ENCODE measurements at regions not wholly inside any gene's neighbourhood (a gene's known extent, or its start where the extent isn't known, plus 50 kb on each side); places are given as distances from the start of the nearest gene placed in this dataset.
"Not testable (repeated sequence)": the region's sequence is repeated elsewhere in the genome, so short reads cannot be mapped to it uniquely, and the experiment has no call there.

- H3K4me3 ChIP-seq (ENCODE audit: low read depth, low read length) = no peak overlapping the region
- TF ChIP-seq CTCF (conservative IDR thresholded peaks at IDR 0.05; ENCODE audit: low read depth, low read length) = no peak
- no peak for DNase-seq (ENCODE audit: low read depth)
Measured at GRCh38 chr11:98720951-98721350, 299.8 kb upstream of the CNTN5 start.

- no peak overlapping the region for H3K4me3 ChIP-seq (ENCODE audit: low read depth, low read length)
Measured at GRCh38 chr11:98725471-98725870, 295.3 kb upstream of the CNTN5 start.

GRCh38 chr11:98728421-98728820, 292.3 kb upstream of the CNTN5 start:
- H3K4me3 ChIP-seq (ENCODE audit: low read depth, low read length) = no peak overlapping the region
- TF ChIP-seq CTCF (conservative IDR thresholded peaks at IDR 0.05; ENCODE audit: low read depth, low read length) = no peak
- DNase-seq (ENCODE audit: low read depth) = no peak

More at GRCh38 chr11:98725471-98725870, 295.3 kb upstream of the CNTN5 start:
- no peak for DNase-seq (ENCODE audit: low read depth)
- TF ChIP-seq CTCF (conservative IDR thresholded peaks at IDR 0.05; ENCODE audit: low read depth, low read length) = no peak

- no peak for TF ChIP-seq CTCF (conservative IDR thresholded peaks at IDR 0.05; ENCODE audit: low read depth, low read length)
- no peak for DNase-seq (ENCODE audit: low read depth)
- no peak overlapping the region for H3K4me3 ChIP-seq (ENCODE audit: low read depth, low read length)
Measured at GRCh38 chr11:98729118-98729517, 291.6 kb upstream of the CNTN5 start.

GRCh38 chr11:98732947-98733346, 287.8 kb upstream of the CNTN5 start:
- no peak overlapping the region for H3K4me3 ChIP-seq (ENCODE audit: low read depth, low read length)
- DNase-seq (ENCODE audit: low read depth) = no peak
- no peak for TF ChIP-seq CTCF (conservative IDR thresholded peaks at IDR 0.05; ENCODE audit: low read depth, low read length)

GRCh38 chr11:98733378-98733777, 287.4 kb upstream of the CNTN5 start:
- DNase-seq (ENCODE audit: low read depth) = not testable (repeated sequence)

GRCh38 chr11:98734686-98735085, 286.1 kb upstream of the CNTN5 start:
- no peak for DNase-seq (ENCODE audit: low read depth)
- H3K4me3 ChIP-seq (ENCODE audit: low read depth, low read length) = no peak overlapping the region
- no peak for TF ChIP-seq CTCF (conservative IDR thresholded peaks at IDR 0.05; ENCODE audit: low read depth, low read length)

More at GRCh38 chr11:98733378-98733777, 287.4 kb upstream of the CNTN5 start:
- H3K4me3 ChIP-seq (ENCODE audit: low read depth, low read length) = not testable (repeated sequence)

GRCh38 chr11:98736833-98737232, 283.9 kb upstream of the CNTN5 start:
- TF ChIP-seq CTCF (conservative IDR thresholded peaks at IDR 0.05; ENCODE audit: low read depth, low read length) = no peak
- no peak for DNase-seq (ENCODE audit: low read depth)
- no peak overlapping the region for H3K4me3 ChIP-seq (ENCODE audit: low read depth, low read length)
